ENCODE measurements at regions not wholly inside any gene's neighbourhood (a gene's known extent, or its start where the extent isn't known, plus 50 kb on each side); places are given as distances from the start of the nearest gene placed in this dataset.

DNA sequence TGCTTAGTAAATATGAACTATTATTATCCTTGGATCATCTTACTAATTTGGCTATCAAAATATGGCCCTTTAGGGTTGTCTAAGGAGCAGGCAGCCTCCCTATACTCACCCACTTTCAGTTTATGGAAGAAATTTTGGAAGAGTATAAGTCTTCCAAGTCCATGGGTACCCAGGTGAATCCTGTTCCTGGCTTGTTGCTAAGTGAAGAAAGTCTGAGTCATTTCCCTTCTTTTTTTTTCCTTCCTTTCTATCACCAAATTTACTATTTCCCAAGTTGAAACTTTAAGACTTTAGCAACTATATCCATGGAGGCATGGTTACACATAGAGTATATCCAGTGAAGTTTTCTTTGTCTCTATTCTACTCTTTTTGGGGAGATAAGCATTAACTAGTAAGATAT lies 184.0 kb upstream of the ACTBL2 start:
- intact Hi-C loops (cut with DNase I), result loop anchor here in 1 of 10 donors (10.0 kb wide), 1 partner anchor 798 kb away; the partner anchor contains the start of gene PLK2
- no peak for ATAC-seq
- Histone ChIP-seq H3K4me3 (no peak overlapping the region), H3K4me1 (peaks cover 0 to 30% (median 3%) of the 10 kb centered on the region in 9 donors), H3K36me3 (no peaks in the 10 kb centered on the region), H3K27me3 (no peaks in the 10 kb centered on the region), H3K27ac (no peak overlapping the region), H3K9me3 (no peaks in the 10 kb centered on the region)
- DNase-seq, result no peak
- TF ChIP-seq, protein P1, sequence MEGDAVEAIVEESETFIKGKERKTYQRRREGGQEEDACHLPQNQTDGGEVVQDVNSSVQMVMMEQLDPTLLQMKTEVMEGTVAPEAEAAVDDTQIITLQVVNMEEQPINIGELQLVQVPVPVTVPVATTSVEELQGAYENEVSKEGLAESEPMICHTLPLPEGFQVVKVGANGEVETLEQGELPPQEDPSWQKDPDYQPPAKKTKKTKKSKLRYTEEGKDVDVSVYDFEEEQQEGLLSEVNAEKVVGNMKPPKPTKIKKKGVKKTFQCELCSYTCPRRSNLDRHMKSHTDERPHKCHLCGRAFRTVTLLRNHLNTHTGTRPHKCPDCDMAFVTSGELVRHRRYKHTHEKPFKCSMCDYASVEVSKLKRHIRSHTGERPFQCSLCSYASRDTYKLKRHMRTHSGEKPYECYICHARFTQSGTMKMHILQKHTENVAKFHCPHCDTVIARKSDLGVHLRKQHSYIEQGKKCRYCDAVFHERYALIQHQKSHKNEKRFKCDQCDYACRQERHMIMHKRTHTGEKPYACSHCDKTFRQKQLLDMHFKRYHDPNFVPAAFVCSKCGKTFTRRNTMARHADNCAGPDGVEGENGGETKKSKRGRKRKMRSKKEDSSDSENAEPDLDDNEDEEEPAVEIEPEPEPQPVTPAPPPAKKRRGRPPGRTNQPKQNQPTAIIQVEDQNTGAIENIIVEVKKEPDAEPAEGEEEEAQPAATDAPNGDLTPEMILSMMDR (IDR thresholded peaks at IDR 0.05), result no peak

DNA sequence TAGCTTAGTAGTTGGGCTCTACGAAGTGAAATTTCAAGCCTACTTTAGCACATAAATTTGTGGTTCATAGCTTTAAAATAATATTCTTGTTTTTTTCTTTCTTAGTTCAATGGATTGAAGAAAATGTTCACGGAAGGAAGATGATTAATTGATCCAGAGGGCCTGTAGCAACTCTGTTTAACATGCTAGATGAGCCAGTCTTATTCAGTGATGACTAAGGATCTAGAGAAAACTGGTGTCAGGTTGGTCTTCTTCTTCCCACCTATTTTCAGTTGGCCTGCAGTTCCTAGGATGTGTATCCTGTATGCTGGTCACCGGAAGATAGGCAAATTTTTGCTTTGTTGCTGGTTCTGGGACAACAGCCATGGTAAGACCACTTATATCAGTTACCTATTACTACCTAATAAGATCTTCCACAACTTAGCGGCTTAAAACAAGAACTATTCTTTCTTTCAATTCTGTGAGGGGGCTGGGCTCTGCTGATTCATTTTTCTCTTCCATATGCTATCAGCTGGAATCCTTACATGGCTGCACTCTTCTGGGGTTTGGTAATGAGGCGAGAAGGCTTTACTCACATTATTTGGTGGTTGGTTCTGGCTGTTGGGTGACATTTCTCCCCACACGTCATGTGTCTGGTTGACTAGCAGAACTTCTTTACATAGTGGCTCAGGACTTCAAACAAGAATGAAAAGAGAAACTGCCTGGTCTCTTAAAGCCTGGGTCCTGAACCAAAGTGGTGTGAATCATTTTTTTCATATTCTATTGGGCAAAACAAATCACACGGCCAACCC lies 182.7 kb upstream of the ACTBL2 start:
- TF ChIP-seq, protein P1 (IDR thresholded peaks at IDR 0.05), result no peak
- no peak overlapping the region for H3K4me3 ChIP-seq
- DNase-seq (no peak), ATAC-seq (no peak)
- no peaks in the 10 kb centered on the region for H3K9me3 ChIP-seq
- H3K36me3 ChIP-seq, result no peaks in the 10 kb centered on the region
- H3K27ac ChIP-seq, result peak overlapping the region in 6 of 10 donors; percentile 65 to 89 (median 81)
- peaks cover 0 to 30% (median 3%) of the 10 kb centered on the region in 9 donors for H3K4me1 ChIP-seq
- intact Hi-C loops (cut with DNase I), result loop anchor here in 1 of 10 donors (10.0 kb wide), 1 partner anchor 799 kb away; the partner anchor contains the start of gene PLK2
- WGBS, 2 donors, result 95 to 96% methylated on average over 7 of the region's 7 CpGs
- H3K27me3 ChIP-seq, result no peaks in the 10 kb centered on the region

DNA sequence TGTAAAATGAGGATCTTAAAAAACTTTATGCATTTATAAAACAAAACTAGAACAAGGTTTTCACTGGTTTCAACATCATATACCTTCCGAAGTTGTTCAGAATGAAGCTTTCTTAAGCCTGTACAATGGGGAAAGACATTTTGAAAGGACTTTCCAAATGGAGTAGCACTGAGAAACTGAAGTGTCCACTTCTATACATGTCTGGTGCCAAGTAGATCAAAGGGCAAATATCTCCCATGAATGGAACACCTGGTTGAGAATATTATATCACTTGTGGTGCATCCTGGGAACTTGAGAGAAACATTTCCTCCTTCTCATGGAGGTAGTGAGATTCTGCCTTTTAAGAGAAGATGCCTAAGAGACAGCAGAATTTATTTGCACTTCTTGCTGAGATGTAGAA lies 182.1 kb upstream of the ACTBL2 start:
- intact Hi-C loops (cut with DNase I), result loop anchor here in 5 of 10 donors (5.0 to 10.0 kb wide), 3 partner anchors 33 to 800 kb away; partner anchors contain the start of gene PLK2 (in 1 of the 5)
- ATAC-seq (peak in 2 of 8 donors; percentile 34 to 41), DNase-seq (no peak)
- Histone ChIP-seq H3K36me3 (no peaks in the 10 kb centered on the region), H3K4me3 (no peak overlapping the region), H3K9me3 (no peaks in the 10 kb centered on the region), H3K4me1 (peaks cover 0 to 30% (median 3%) of the 10 kb centered on the region in 9 donors), H3K27ac (peak overlapping the region in 6 of 10 donors; percentile 65 to 89 (median 81)), H3K27me3 (no peaks in the 10 kb centered on the region)
- WGBS, 2 donors, result 60 to 71% methylated on average over 1 of the region's 1 CpG
- TF ChIP-seq, protein P1 (IDR thresholded peaks at IDR 0.05), result no peak

DNA sequence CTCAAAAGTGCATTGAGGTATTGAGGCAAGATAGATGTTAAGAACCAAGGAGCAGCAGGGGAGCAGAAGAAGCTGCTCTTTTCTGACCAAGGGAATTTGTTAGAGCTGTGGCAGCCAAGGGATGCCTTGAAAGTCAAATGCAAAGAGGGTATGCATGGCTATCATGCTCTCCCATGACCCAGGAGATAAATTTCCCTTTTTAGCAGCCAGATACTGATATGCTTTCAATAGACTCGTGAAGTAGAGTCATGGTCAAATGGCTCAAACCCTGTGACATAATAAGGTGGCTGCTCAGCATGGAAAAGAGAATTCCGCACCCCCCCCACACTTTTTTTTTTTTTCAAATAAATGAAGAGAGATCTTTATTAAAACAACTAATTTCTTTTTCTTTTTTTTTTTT lies 180.9 kb upstream of the ACTBL2 start:
- ATAC-seq, result peak; percentile 54 to 93 (median 85)
- H3K4me3 ChIP-seq, result no peak overlapping the region
- H3K36me3 ChIP-seq, result no peaks in the 10 kb centered on the region
- no peaks in the 10 kb centered on the region for H3K27me3 ChIP-seq
- TF ChIP-seq, protein P1 (IDR thresholded peaks at IDR 0.05), result no peak
- intact Hi-C loops (cut with DNase I), result loop anchor here in 5 of 10 donors (2.0 to 10.0 kb wide), 4 partner anchors 34 to 801 kb away; partner anchors contain the start of gene PLK2 (in 1 of the 5)
- H3K27ac ChIP-seq, result peak overlapping the region in 8 of 10 donors; percentile 24 to 89 (median 76)
- peaks cover 0 to 30% (median 3%) of the 10 kb centered on the region in 9 donors for H3K4me1 ChIP-seq
- H3K9me3 ChIP-seq, result peaks cover 0 to 4% (median 0%) of the 10 kb centered on the region in 11 donors
- 54 to 66% methylated on average over 2 of the region's 2 CpGs for WGBS, 2 donors
- peak in 1 of 2 donors; percentile 12 for DNase-seq
